ENCODE measurements at regions not wholly inside any gene's neighbourhood (a gene's known extent, or its start where the extent isn't known, plus 50 kb on each side); places are given as distances from the start of the nearest gene placed in this dataset.

DNA sequence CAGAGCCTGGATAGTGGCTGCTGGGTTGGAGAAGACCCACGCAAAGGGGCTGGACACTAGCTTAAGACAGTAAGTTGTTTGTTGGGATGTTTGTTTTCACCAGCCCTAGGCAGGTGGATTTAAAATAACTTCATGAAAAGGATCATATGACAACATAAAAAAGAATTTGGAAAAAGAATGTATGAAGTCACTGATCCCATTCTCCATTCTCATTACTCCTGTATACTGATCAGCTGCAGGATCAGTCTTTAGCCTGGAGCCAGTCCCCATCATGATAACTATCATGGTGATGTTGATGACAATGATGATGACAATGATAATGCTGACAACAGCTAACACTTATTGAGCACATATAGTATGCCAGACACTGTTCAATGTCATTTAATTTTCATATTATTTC is 92.1 kb upstream of the IFNE start:
- TF ChIP-seq, protein P1, sequence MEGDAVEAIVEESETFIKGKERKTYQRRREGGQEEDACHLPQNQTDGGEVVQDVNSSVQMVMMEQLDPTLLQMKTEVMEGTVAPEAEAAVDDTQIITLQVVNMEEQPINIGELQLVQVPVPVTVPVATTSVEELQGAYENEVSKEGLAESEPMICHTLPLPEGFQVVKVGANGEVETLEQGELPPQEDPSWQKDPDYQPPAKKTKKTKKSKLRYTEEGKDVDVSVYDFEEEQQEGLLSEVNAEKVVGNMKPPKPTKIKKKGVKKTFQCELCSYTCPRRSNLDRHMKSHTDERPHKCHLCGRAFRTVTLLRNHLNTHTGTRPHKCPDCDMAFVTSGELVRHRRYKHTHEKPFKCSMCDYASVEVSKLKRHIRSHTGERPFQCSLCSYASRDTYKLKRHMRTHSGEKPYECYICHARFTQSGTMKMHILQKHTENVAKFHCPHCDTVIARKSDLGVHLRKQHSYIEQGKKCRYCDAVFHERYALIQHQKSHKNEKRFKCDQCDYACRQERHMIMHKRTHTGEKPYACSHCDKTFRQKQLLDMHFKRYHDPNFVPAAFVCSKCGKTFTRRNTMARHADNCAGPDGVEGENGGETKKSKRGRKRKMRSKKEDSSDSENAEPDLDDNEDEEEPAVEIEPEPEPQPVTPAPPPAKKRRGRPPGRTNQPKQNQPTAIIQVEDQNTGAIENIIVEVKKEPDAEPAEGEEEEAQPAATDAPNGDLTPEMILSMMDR (IDR thresholded peaks at IDR 0.05; ENCODE audit: low read depth, low read length): no peak
- DNase-seq (ENCODE audit: extremely low read depth, low read depth): no peak

DNA sequence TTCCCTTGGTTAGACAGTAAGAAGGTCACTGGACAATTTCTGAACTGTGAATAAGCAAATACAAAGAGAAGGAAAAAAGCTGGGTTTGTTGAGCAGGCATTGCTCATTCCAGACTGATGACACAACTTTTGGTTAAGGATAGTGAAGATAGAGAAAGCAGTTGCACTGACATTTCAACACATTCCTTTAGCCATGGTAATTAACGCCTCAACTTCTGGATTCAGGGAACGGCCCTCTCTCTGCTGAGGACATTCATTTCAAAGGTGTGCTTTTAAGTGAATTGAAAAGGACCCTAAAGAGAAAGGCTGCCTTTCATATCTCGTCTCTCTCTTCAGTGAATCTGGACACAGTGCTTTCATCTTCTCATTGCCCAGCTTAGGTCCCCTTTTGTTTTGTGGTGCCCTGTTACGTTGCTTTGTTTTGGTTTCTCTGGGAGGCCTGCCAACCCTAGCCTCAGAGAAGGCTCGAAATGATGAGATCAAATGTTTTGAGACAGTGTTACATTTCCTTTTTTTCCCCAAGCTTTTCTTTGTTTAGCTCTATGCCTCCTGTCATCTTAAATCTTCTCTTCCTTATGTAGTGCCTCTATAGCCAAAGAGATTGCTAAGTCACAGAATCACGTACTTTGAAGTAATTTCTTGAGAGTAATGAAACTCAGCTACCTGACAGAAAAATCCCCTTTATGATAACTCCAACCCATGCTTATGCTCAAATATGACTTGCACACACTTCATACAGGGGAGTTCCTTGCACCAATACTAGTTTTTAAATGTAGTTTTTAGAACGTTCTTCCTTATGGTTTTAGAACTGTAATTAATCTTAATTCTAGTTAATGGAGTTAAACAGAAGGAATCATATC is 94.4 kb upstream of the IFNE start:
- TF ChIP-seq, protein P1 (IDR thresholded peaks at IDR 0.05; ENCODE audit: low read depth, low read length): no peak
- peak; percentile 75 for DNase-seq (ENCODE audit: extremely low read depth, low read depth)

DNA sequence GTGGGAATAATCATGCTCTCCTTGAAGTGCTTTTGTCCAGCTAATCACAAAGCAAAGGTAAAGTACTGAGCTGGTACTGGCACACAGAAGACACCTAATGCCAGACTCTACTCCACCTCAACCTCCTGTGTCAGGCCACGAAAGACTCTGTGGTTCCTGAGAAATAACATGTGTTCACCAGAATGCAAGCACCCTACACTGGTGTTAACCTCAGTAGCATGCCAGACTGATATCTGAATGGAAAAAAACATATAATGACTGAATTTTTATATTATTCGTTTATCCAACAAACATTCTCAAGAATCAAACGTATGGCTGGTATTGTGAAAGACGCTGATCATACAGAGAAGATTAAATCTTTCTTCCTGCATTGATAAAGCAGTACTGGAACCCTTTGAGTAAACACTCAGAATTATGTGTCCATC is 97.1 kb upstream of the IFNE start:
- DNase-seq (ENCODE audit: extremely low read depth, low read depth): no peak
- TF ChIP-seq, protein P1 (IDR thresholded peaks at IDR 0.05; ENCODE audit: low read depth, low read length): no peak

DNA sequence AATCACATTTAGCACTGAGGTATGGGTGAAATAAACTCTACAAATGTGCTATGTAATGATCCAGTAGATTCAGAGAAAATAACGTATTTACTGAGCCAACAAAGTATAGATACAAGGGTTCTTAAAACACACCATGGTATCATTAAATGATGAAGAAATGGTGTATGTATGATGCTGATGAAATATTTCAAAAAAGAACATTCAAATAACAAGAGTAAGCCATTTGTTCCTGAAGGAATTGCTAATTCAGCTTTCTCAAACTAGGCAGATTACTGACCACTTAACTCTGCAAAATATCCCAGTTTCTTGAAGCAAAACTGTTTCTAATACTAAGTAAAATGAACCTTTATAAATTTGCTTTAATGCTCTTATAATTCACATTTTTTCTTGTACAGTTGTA is 97.6 kb upstream of the IFNE start:
- TF ChIP-seq, protein P1 (IDR thresholded peaks at IDR 0.05; ENCODE audit: low read depth, low read length): no peak
- no peak for DNase-seq (ENCODE audit: extremely low read depth, low read depth)

DNA sequence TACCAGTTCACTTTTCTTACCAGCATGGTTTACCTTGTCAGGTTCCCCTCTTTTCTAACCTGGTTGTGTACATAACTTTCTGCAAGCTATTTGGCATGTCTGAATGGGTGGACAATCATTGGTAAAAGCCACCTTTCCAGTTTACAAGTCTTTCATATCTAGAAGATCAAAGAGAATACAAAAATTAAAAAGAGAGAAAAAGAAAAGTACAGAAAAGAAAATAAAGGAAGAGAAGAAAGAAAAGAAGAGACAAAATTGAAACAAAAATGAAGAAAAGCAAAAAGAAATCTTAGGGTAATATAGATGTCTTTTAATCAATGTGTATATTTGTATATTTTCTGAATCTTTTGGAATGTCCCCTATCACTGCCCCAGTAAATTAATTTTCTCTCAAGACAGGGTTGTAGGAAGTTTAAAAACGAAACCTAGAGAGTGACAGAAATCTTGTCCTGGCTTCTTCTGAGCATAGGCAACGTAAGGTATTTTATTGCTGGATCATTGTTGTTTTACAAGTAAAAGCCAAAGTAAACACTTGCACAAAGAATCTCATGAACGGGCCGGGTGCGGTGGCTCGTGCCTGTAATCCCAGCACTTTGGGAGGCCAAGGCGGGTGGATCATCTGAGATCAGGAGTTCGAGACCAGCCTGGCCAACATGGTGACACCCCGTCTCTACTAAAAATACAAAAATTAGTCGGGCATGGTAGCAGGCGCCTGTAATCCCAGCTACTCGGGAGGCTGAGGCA is 98.7 kb upstream of the IFNE start:
- DNase-seq (ENCODE audit: extremely low read depth, low read depth): no peak
- TF ChIP-seq, protein P1 (IDR thresholded peaks at IDR 0.05; ENCODE audit: low read depth, low read length): no peak

DNA sequence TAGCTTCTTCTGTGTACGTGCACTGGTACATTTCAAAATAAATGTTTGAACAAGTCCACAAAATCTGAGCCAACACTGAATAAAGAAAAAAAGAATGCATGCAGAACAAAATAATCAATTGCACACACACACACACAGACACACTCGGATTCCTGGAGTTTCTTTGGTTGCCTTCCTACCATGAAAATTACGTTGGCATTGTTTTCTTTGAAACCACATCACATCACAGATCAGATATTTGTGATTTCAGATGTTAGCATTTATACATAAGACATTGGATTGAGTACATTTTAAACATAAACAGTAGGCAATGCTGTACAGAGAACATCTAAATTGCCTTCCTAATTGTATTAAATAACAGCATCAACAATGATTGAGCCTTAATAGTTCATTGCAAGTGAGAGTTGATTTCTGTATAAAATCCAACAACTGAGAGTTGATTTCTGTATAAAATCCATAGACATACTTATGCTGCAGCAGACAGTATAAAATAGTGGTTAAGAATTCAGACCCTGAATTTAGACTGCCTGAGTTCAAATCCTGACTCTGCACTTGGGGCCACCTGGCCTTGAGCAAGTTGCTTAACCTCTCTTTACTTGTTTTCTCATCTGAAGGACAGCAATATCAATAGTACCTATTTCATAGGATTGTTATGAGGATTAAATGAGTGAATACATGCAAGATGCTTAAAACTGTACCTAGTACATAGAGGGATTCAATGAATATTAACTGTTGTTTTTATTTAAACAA is 101.7 kb upstream of the IFNE start:
- TF ChIP-seq, protein P1 (IDR thresholded peaks at IDR 0.05; ENCODE audit: low read depth, low read length): no peak
- DNase-seq (ENCODE audit: extremely low read depth, low read depth): no peak
